GM23248 (cell line): ENCODE measurements at regions not wholly inside any gene's neighbourhood (a gene's known extent, or its start where the extent isn't known, plus 50 kb on each side); places are given as distances from the start of the nearest gene placed in this dataset.

Source experiments
- EZH2 ChIP-seq: fragments of 200-600 bp; sonication (generic); IDR thresholded peaks from 2 replicates; pipeline ENCODE4 v1.6.1; 2018; ENCODE audit warnings: antibody characterized with exemption, mild to moderate bottlenecking; ENCODE audit not compliant: insufficient read depth, poor library complexity, severe bottlenecking
- EZH2phosphoT487 ChIP-seq: fragments of 200-600 bp; sonication (generic); IDR thresholded peaks from 2 replicates; pipeline ENCODE4 v1.6.1; 2018; ENCODE audit warnings: antibody characterized with exemption, moderate library complexity, mild to moderate bottlenecking, low read depth; ENCODE audit not compliant: insufficient read depth

GRCh38 chr14:49056021-49056420, 530.2 kb downstream of the RPS29 start:
- TF ChIP-seq EZH2phosphoT487: no peak
- no peak for TF ChIP-seq EZH2
